ENCODE measurements at regions not wholly inside any gene's neighbourhood (a gene's known extent, or its start where the extent isn't known, plus 50 kb on each side); places are given as distances from the start of the nearest gene placed in this dataset.
A peak's percentile ranks its signal among the peaks of the same experiment; 100 is the strongest.
"Not testable (repeated sequence)": the region's sequence is repeated elsewhere in the genome, so short reads cannot be mapped to it uniquely, and the experiment has no call there.

GRCh38 chr3:66933233-66933632 is 64.9 kb upstream of the KBTBD8 start:
- Histone ChIP-seq H3K4me1 (no peaks in the 10 kb centered on the region), H3K27me3 (no peaks in the 10 kb centered on the region), H3K9me3 (no peaks in the 10 kb centered on the region), H3K27ac (no peak overlapping the region), H3K36me3 (no peaks in the 10 kb centered on the region), H3K4me3 (no peak overlapping the region)
- no peak for DNase-seq (ENCODE audit: extremely low spot score in 2 of 2)
- no peak for TF ChIP-seq CTCF (IDR thresholded peaks at IDR 0.05)
- TF ChIP-seq POLR2AphosphoS5 (IDR thresholded peaks at IDR 0.05; ENCODE audit: insufficient read depth in 1 of 2, low read depth in 1 of 2) = no peak
- no peak for TF ChIP-seq POLR2A (IDR thresholded peaks at IDR 0.05)
- intact Hi-C loops (cut with DNase I) = no loop called here

- intact Hi-C loops (cut with DNase I) = no loop called here
- Histone ChIP-seq H3K27me3 (no peaks in the 10 kb centered on the region), H3K4me3 (no peak overlapping the region), H3K9me3 (no peaks in the 10 kb centered on the region), H3K27ac (no peak overlapping the region), H3K36me3 (no peaks in the 10 kb centered on the region), H3K4me1 (no peaks in the 10 kb centered on the region)
- no peak for DNase-seq (ENCODE audit: extremely low spot score in 2 of 2)
- TF ChIP-seq POLR2A (IDR thresholded peaks at IDR 0.05) = no peak
- no peak for TF ChIP-seq POLR2AphosphoS5 (IDR thresholded peaks at IDR 0.05; ENCODE audit: insufficient read depth in 1 of 2, low read depth in 1 of 2)
- TF ChIP-seq CTCF (IDR thresholded peaks at IDR 0.05) = no peak
These were observed 64.1 kb upstream of the KBTBD8 start for GRCh38 chr3:66934041-66934440.

GRCh38 chr3:66934725-66935124 is 63.4 kb upstream of the KBTBD8 start:
- no peak for DNase-seq (ENCODE audit: extremely low spot score in 2 of 2)
- H3K9me3 ChIP-seq = no peaks in the 10 kb centered on the region
- no peaks in the 10 kb centered on the region for H3K27me3 ChIP-seq
- H3K4me1 ChIP-seq = no peaks in the 10 kb centered on the region
- H3K27ac ChIP-seq = no peak overlapping the region
- no peak overlapping the region for H3K4me3 ChIP-seq
- no peak for TF ChIP-seq POLR2A (IDR thresholded peaks at IDR 0.05)
- no peak for TF ChIP-seq CTCF (IDR thresholded peaks at IDR 0.05)
- no peak for TF ChIP-seq POLR2AphosphoS5 (IDR thresholded peaks at IDR 0.05; ENCODE audit: insufficient read depth in 1 of 2, low read depth in 1 of 2)
- H3K36me3 ChIP-seq = no peaks in the 10 kb centered on the region
- intact Hi-C loops (cut with DNase I) = no loop called here

- DNase-seq (ENCODE audit: extremely low spot score in 2 of 2); H3K4me3 ChIP-seq; H3K27me3 ChIP-seq; intact Hi-C loops (cut with DNase I); H3K36me3 ChIP-seq; H3K4me1 ChIP-seq; H3K9me3 ChIP-seq; H3K27ac ChIP-seq: not testable (repeated sequence)
These were observed 61.1 kb upstream of the KBTBD8 start for GRCh38 chr3:66937041-66937440.

GRCh38 chr3:66938338-66938963 is 59.7 kb upstream of the KBTBD8 start:
- Histone ChIP-seq H3K27ac (no peak overlapping the region), H3K4me1 (no peaks in the 10 kb centered on the region), H3K36me3 (no peaks in the 10 kb centered on the region), H3K27me3 (no peaks in the 10 kb centered on the region), H3K4me3 (no peak overlapping the region), H3K9me3 (no peaks in the 10 kb centered on the region)
- DNase-seq (ENCODE audit: extremely low spot score in 2 of 2) = no peak
- intact Hi-C loops (cut with DNase I) = no loop called here
- TF ChIP-seq CTCF (IDR thresholded peaks at IDR 0.05) (peak in 1 of 3 experiments; percentile 38), POLR2AphosphoS5 (IDR thresholded peaks at IDR 0.05; ENCODE audit: insufficient read depth in 1 of 2, low read depth in 1 of 2) (no peak)
